HepG2 (cell line): ENCODE measurements at regions not wholly inside any gene's neighbourhood (a gene's known extent, or its start where the extent isn't known, plus 50 kb on each side); places are given as distances from the start of the nearest gene placed in this dataset.

Experiments used
- ATAC-seq: fragments of 200-7000 bp; cut with Tn5 transposase; 3 replicates; pipeline ENCODE4 v1.9.1; 2020; ENCODE audit warnings: mild to moderate bottlenecking, moderate library complexity
- BruUV-seq: library from RNA; stranded (reverse); fragments of 400-500 nt; replicated peaks from 2 replicates; lab custom pipeline; 2021; lab: Mats Ljungman, UMichigan
- CTCF ChIA-PET: fragments of 300-600 bp; formaldehyde crosslinking; extraction: SDS; loops from one replicate; lab custom pipeline; 2021; ENCODE audit warnings: low total read pairs, inconsistent platforms, low intra/inter-chr PET ratio; lab: Yijun Ruan, JAX
- POLR2A ChIA-PET: fragments of 350-600 bp; sonication (Branson Sonifier 250); formaldehyde crosslinking; loops from one replicate; lab custom pipeline; 2020; ENCODE audit warnings: antibody characterized with exemption, inconsistent platforms; lab: Yijun Ruan, JAX
- DNase-seq: peaks from one replicate; pipeline ENCODE4 v3.0.0-alpha.2; 2015; ENCODE audit warnings: low spot score
- FAIRE-seq: peaks from 3 replicates; lab custom pipeline; 2011; peaks lifted over from hg19 to GRCh38; lab: Jason Lieb, UNC
- H2AFZ ChIP-seq: one replicate; pipeline ENCODE4 v1.6.1; 2011; ENCODE audit warnings: low read length, inconsistent platforms
- H3K27ac ChIP-seq: fragments of 300-600 bp; 3 replicates; pipeline ENCODE4 v1.8.0; 2011; ENCODE audit warnings: mixed run types, mild to moderate bottlenecking, mixed read lengths, low read length, inconsistent platforms; ENCODE audit not compliant: insufficient read depth; ENCODE audit errors: extremely low read length
- H3K27me3 ChIP-seq, 2 experiments: fragments of 200-600 bp in 1 of 2; 2 replicates in 1 of 2; 3 replicates in 1 of 2; pipeline versions ENCODE4 v1.6.0 to v1.8.0; 2011; ENCODE audit warnings: low read length in 2 of 2, mild to moderate bottlenecking in 2 of 2, moderate library complexity in 2 of 2, inconsistent platforms in 1 of 2; ENCODE audit not compliant: insufficient read depth in 2 of 2, control insufficient read depth in 1 of 2
- H3K36me3 ChIP-seq, 2 experiments: fragments of 200-600 bp in 1 of 2; replicated peaks in 1 of 2; 2 replicates in 1 of 2; 3 replicates in 1 of 2; pipeline versions ENCODE4 v1.5.1 to v1.8.0; 2011; ENCODE audit warnings: low read length in 2 of 2, inconsistent platforms in 1 of 2; ENCODE audit not compliant: insufficient read depth in 2 of 2, control insufficient read depth in 1 of 2
- H3K4me1 ChIP-seq: 2 replicates; pipeline ENCODE4 v1.5.1; 2012; ENCODE audit warnings: low read length, inconsistent platforms; ENCODE audit not compliant: insufficient read depth
- H3K4me2 ChIP-seq: 2 replicates; pipeline ENCODE4 v1.6.0; 2011; ENCODE audit warnings: low read depth, low read length, inconsistent platforms
- H3K4me3 ChIP-seq, 3 experiments: fragments of 200-600 bp in 1 of 3; sonication (generic), shearing (Covaris generic) in 1 of 3; replicated peaks in 1 of 3; 2 replicates each; pipeline ENCODE4 v1.5.1; 2011 to 2016; ENCODE audit warnings: low read length in 3 of 3, inconsistent platforms in 2 of 3, low read depth in 2 of 3, mild to moderate bottlenecking in 2 of 3, control low read depth in 1 of 3, mixed read lengths in 1 of 3; ENCODE audit not compliant: insufficient read depth in 1 of 3
- H3K79me2 ChIP-seq: one replicate; pipeline ENCODE4 v1.6.1; 2011; ENCODE audit warnings: low read length, inconsistent platforms; ENCODE audit not compliant: insufficient read depth
- H3K9ac ChIP-seq: 2 replicates; pipeline ENCODE4 v1.6.0; 2011; ENCODE audit warnings: mild to moderate bottlenecking, low read depth, low read length, inconsistent platforms; ENCODE audit not compliant: insufficient read depth
- H3K9me3 ChIP-seq: 2 replicates; pipeline ENCODE4 v1.5.1; 2012; ENCODE audit warnings: mild to moderate bottlenecking, low read length
- H4K20me1 ChIP-seq: 2 replicates; pipeline ENCODE4 v1.6.0; 2011; ENCODE audit warnings: inconsistent platforms, mild to moderate bottlenecking, low read length, moderate library complexity; ENCODE audit not compliant: insufficient read depth
- EZH2 ChIP-seq: conservative IDR thresholded peaks from 2 replicates; pipeline ENCODE4 v1.6.1; 2012; ENCODE audit warnings: mild to moderate bottlenecking, low read depth, low read length, moderate library complexity
- MIXL1 ChIP-seq: IDR thresholded peaks from 2 replicates; pipeline ENCODE4 v1.6.1; 2016
- NRL ChIP-seq: sonication (generic); formaldehyde crosslinking; IDR thresholded peaks from 2 replicates; pipeline ENCODE4 v1.5.0; 2020; ENCODE audit warnings: missing genetic modification reagents, mild to moderate bottlenecking, moderate library complexity, borderline replicate concordance
- RBAK ChIP-seq: sonication (generic); formaldehyde crosslinking; IDR thresholded peaks from 2 replicates; pipeline ENCODE4 v1.5.1; 2020; ENCODE audit warnings: mild to moderate bottlenecking, missing genetic modification reagents
- SKI ChIP-seq: fragments of 450-650 bp; IDR thresholded peaks from one replicate; pipeline ENCODE4 v1.6.1; 2018; ENCODE audit warnings: mild to moderate bottlenecking; ENCODE audit not compliant: partially characterized antibody
- SMARCC2 ChIP-seq: fragments of 450-650 bp; IDR thresholded peaks from 2 replicates; pipeline ENCODE4 v1.6.1; 2017; ENCODE audit warnings: antibody characterized with exemption, mild to moderate bottlenecking
- ZNF343 ChIP-seq: sonication (generic); formaldehyde crosslinking; IDR thresholded peaks from 2 replicates; pipeline ENCODE4 v1.4.0; 2020; ENCODE audit warnings: mild to moderate bottlenecking, missing genetic modification reagents
- ZNF383 ChIP-seq: sonication (generic); formaldehyde crosslinking; IDR thresholded peaks from 2 replicates; pipeline ENCODE4 v1.4.0; 2020; ENCODE audit warnings: missing genetic modification reagents, mild to moderate bottlenecking, borderline replicate concordance
- ZNF44 ChIP-seq: sonication (generic); formaldehyde crosslinking; IDR thresholded peaks from 2 replicates; pipeline ENCODE4 v1.5.1; 2020; ENCODE audit warnings: mild to moderate bottlenecking, missing genetic modification reagents
- ZNF484 ChIP-seq: sonication (generic); formaldehyde crosslinking; IDR thresholded peaks from 2 replicates; pipeline ENCODE4 v1.5.1; 2020; ENCODE audit warnings: mild to moderate bottlenecking, low read depth, missing genetic modification reagents, borderline replicate concordance
- ZNF569 ChIP-seq: sonication (generic); formaldehyde crosslinking; IDR thresholded peaks from 2 replicates; pipeline ENCODE4 v1.5.0; 2020; ENCODE audit warnings: mild to moderate bottlenecking, missing genetic modification reagents, moderate library complexity, borderline replicate concordance
- ZNF572 ChIP-seq: sonication (generic); formaldehyde crosslinking; IDR thresholded peaks from 2 replicates; pipeline ENCODE4 v1.5.1; 2020; ENCODE audit warnings: mild to moderate bottlenecking, missing genetic modification reagents
- ZNF652 ChIP-seq: IDR thresholded peaks from 2 replicates; pipeline ENCODE4 v1.6.1; 2016; ENCODE audit warnings: low read depth, borderline replicate concordance
- ZNF709 ChIP-seq: sonication (generic); formaldehyde crosslinking; IDR thresholded peaks from 2 replicates; pipeline ENCODE4 v1.5.0; 2020; ENCODE audit warnings: mild to moderate bottlenecking, missing genetic modification reagents
- ZNF772 ChIP-seq: sonication (generic); formaldehyde crosslinking; IDR thresholded peaks from 2 replicates; pipeline ENCODE4 v1.5.0; 2020; ENCODE audit warnings: mild to moderate bottlenecking, missing genetic modification reagents
- ZNF841 ChIP-seq: sonication (generic); formaldehyde crosslinking; IDR thresholded peaks from 2 replicates; pipeline ENCODE4 v1.8.1; 2023; ENCODE audit warnings: missing genetic modification reagents, borderline replicate concordance
- ZSCAN29 ChIP-seq: sonication (generic); formaldehyde crosslinking; conservative IDR thresholded peaks from 2 replicates; pipeline ENCODE4 v1.4.0; 2020; ENCODE audit warnings: mild to moderate bottlenecking, missing genetic modification reagents
- WGBS: methylation state at CpG from one replicate; pipeline ENCODE4 v1.1.6; 2017; ENCODE audit warnings: low lambda C conversion rate; 5-methylcytosine and 5-hydroxymethylcytosine counted together
- in situ Hi-C: cut with HindIII; loops from 2 replicates; pipeline ENCODE4 v1.10.0; 2017; ENCODE audit warnings: low pct_unique_long_range_greater_than_20kb; ENCODE audit not compliant: extremely low pct_ligation_motif_present
- intact Hi-C: fragments of 100-400 bp; cut with micrococcal nuclease; formaldehyde crosslinking; loops from one replicate; pipeline ENCODE4 v1.10.0; 2022; ENCODE audit not compliant: unreplicated experiment
- TF ChIP-seq, protein P1 (sequence below): sonication (generic); formaldehyde crosslinking; IDR thresholded peaks from 2 replicates; pipeline ENCODE4 v1.8.0; 2022; ENCODE audit warnings: missing genetic modification reagents, mild to moderate bottlenecking, borderline replicate concordance
- TF ChIP-seq, protein P2 (sequence below): sonication (generic); formaldehyde crosslinking; IDR thresholded peaks from 2 replicates; pipeline ENCODE4 v1.8.0; 2023; ENCODE audit warnings: mild to moderate bottlenecking, missing genetic modification reagents
- TF ChIP-seq, protein P3 (sequence below): sonication (generic); formaldehyde crosslinking; IDR thresholded peaks from 2 replicates; pipeline ENCODE4 v1.8.1; 2023; ENCODE audit warnings: mild to moderate bottlenecking, missing genetic modification reagents
- TF ChIP-seq, protein P4 (sequence below): sonication (generic); formaldehyde crosslinking; IDR thresholded peaks from 2 replicates; pipeline ENCODE4 v1.4.0; 2020; ENCODE audit warnings: missing genetic modification reagents

DNA sequence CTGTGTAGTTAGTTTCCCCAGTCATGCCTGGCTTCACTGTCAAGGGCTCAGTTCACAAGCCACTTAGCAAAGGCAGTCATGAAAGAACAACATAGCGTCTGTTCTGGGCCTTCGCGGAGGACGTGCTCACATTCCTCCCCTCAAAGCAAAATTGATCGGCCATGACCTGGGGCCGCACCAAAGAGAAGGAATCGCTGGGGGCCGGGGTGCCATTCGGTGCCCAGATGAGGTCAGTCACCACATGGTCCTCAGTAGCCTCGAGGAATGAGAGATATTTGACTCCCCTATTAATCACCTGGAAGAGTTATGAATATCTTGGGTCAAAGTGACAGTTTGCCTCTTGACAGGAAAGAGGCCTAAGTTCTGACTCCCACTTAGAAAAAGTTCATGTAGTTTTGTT, 251.1 kb upstream of the JUN start (continued):
- TF ChIP-seq ZNF572 (CRISPR knock-in tag), result no peak
- no peak for TF ChIP-seq NRL (CRISPR knock-in tag)

DNA sequence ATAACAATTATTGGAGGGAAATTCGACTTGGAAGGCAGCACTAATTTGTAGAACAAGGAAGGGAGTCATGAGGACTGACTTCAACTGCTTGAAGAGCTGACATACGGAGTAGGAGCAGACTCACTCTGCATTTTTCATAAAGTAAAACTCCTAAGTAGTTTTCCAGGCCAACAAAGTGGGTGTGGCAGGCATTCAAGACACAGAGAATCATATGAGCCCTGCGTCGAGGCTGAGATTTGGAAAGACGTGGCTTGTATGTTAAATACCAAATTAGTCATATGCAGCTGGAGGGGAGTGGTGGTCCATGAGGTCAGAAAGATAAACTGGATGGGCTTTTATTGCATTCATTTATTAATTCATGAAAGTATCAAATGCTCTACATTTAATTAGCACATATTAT, 255.7 kb upstream of the JUN start:
- Histone ChIP-seq H3K27me3 (peaks cover 0 to 6% of the 10 kb centered on the region in 2 experiments; a peak in 2 of 5 replicates), H3K9ac (no peak overlapping the region), H3K9me3 (no peaks in the 10 kb centered on the region), H4K20me1 (no peaks in the 10 kb centered on the region), H3K36me3 (no peaks in the 10 kb centered on the region), H3K79me2 (no peaks in the 10 kb centered on the region), H3K27ac (no peak overlapping the region), H3K4me2 (no peak overlapping the region), H3K4me1 (peaks cover 28% of the 10 kb centered on the region), H2AFZ (no peak overlapping the region), H3K4me3 (no peak overlapping the region)
- TF ChIP-seq RBAK (CRISPR knock-in tag) (no peak), ZNF569 (no peak), ZNF841 (CRISPR knock-in tag) (no peak), ZNF652 (no peak), ZNF484 (no peak), ZNF343 (CRISPR knock-in tag) (no peak), ZNF44 (CRISPR knock-in tag) (no peak), SMARCC2 (no peak), ZNF772 (CRISPR knock-in tag) (no peak), ZSCAN29 (CRISPR knock-in tag) (no peak), MIXL1 (CRISPR knock-in tag) (no peak), ZNF383 (CRISPR knock-in tag) (no peak), ZNF709 (CRISPR knock-in tag) (no peak), SKI (no peak), EZH2 (no peak)
- TF ChIP-seq, protein P1, sequence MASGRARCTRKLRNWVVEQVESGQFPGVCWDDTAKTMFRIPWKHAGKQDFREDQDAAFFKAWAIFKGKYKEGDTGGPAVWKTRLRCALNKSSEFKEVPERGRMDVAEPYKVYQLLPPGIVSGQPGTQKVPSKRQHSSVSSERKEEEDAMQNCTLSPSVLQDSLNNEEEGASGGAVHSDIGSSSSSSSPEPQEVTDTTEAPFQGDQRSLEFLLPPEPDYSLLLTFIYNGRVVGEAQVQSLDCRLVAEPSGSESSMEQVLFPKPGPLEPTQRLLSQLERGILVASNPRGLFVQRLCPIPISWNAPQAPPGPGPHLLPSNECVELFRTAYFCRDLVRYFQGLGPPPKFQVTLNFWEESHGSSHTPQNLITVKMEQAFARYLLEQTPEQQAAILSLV, result no peak
- TF ChIP-seq, protein P2, sequence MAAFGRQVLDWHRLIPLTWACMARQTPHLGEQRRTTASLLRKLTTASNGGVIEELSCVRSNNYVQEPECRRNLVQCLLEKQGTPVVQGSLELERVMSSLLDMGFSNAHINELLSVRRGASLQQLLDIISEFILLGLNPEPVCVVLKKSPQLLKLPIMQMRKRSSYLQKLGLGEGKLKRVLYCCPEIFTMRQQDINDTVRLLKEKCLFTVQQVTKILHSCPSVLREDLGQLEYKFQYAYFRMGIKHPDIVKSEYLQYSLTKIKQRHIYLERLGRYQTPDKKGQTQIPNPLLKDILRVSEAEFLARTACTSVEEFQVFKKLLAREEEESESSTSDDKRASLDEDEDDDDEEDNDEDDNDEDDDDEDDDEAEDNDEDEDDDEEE (CRISPR knock-in tag), result no peak
- TF ChIP-seq, protein P3, sequence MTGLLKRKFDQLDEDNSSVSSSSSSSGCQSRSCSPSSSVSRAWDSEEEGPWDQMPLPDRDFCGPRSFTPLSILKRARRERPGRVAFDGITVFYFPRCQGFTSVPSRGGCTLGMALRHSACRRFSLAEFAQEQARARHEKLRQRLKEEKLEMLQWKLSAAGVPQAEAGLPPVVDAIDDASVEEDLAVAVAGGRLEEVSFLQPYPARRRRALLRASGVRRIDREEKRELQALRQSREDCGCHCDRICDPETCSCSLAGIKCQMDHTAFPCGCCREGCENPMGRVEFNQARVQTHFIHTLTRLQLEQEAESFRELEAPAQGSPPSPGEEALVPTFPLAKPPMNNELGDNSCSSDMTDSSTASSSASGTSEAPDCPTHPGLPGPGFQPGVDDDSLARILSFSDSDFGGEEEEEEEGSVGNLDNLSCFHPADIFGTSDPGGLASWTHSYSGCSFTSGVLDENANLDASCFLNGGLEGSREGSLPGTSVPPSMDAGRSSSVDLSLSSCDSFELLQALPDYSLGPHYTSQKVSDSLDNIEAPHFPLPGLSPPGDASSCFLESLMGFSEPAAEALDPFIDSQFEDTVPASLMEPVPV, result no peak
- TF ChIP-seq, protein P4, sequence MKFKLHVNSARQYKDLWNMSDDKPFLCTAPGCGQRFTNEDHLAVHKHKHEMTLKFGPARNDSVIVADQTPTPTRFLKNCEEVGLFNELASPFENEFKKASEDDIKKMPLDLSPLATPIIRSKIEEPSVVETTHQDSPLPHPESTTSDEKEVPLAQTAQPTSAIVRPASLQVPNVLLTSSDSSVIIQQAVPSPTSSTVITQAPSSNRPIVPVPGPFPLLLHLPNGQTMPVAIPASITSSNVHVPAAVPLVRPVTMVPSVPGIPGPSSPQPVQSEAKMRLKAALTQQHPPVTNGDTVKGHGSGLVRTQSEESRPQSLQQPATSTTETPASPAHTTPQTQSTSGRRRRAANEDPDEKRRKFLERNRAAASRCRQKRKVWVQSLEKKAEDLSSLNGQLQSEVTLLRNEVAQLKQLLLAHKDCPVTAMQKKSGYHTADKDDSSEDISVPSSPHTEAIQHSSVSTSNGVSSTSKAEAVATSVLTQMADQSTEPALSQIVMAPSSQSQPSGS (CRISPR knock-in tag), result no peak
- ChIA-PET POLR2A (no interaction called here), CTCF (no interaction called here)
- BruUV-seq, result no TSS peak
- ATAC-seq (no peak), FAIRE-seq (no peak), DNase-seq (no peak)
- in situ Hi-C loops, result no loop called here
- 56% methylated on average over 5 of the region's 5 CpGs for WGBS
- intact Hi-C loops, result no loop called here
